Neutrophil (primary cell): ENCODE measurements at regions not wholly inside any gene's neighbourhood (a gene's known extent, or its start where the extent isn't known, plus 50 kb on each side); places are given as distances from the start of the nearest gene placed in this dataset.

Source experiments
- H3K27ac ChIP-seq: fragments of 200-600 bp; sonication (generic); 2 replicates; pipeline ENCODE4 v1.5.1; 2016; ENCODE audit warnings: mild to moderate bottlenecking, moderate library complexity
- H3K27me3 ChIP-seq: fragments of 200-600 bp; sonication (generic); 2 replicates; pipeline ENCODE4 v1.6.0; 2016; ENCODE audit warnings: mild to moderate bottlenecking
- H3K36me3 ChIP-seq: fragments of 200-600 bp; sonication (generic); 2 replicates; pipeline ENCODE4 v1.5.1; 2017
- H3K4me1 ChIP-seq, 2 experiments: fragments of 200-600 bp in 1 of 2; sonication (generic) in 1 of 2; 1 replicate in 1 of 2; 2 replicates in 1 of 2; pipeline versions ENCODE4 v1.5.1 to v1.6.1; 2013 to 2016; ENCODE audit warnings: low read depth in 1 of 2, low read length in 1 of 2, mild to moderate bottlenecking in 1 of 2, moderate library complexity in 1 of 2; ENCODE audit not compliant: control insufficient read depth in 1 of 2, insufficient read depth in 1 of 2
- H3K4me3 ChIP-seq, 2 experiments: fragments of 200-600 bp in 1 of 2; sonication (generic) in 1 of 2; 1 replicate in 1 of 2; 2 replicates in 1 of 2; pipeline ENCODE4 v1.5.1; 2013 to 2016; ENCODE audit warnings: low read depth in 1 of 2, low read length in 1 of 2, mild to moderate bottlenecking in 1 of 2, moderate library complexity in 1 of 2
- H3K9me3 ChIP-seq: fragments of 200-600 bp; sonication (generic); 2 replicates; pipeline ENCODE4 v1.5.1; 2016
- CTCF ChIP-seq: fragments of 200-600 bp; sonication (generic); IDR thresholded peaks from 2 replicates; pipeline ENCODE4 v1.5.1; 2016; ENCODE audit warnings: antibody characterized with exemption

- H3K4me1 ChIP-seq, result no peaks in the 10 kb centered on the region
- H3K36me3 ChIP-seq, result no peaks in the 10 kb centered on the region
- H3K27me3 ChIP-seq, result no peaks in the 10 kb centered on the region
- H3K27ac ChIP-seq, result no peak overlapping the region
- H3K9me3 ChIP-seq, result no peaks in the 10 kb centered on the region
- no peak overlapping the region for H3K4me3 ChIP-seq
- TF ChIP-seq CTCF, result no peak
These were observed 146.5 kb upstream of the IRX4 start for GRCh38 chr5:2029206-2029605.

GRCh38 chr5:2027790-2028189 is 145.1 kb upstream of the IRX4 start:
- Histone ChIP-seq H3K9me3 (no peaks in the 10 kb centered on the region), H3K4me3 (no peak overlapping the region), H3K36me3 (no peaks in the 10 kb centered on the region), H3K27me3 (no peaks in the 10 kb centered on the region), H3K4me1 (no peaks in the 10 kb centered on the region), H3K27ac (no peak overlapping the region)
- no peak for TF ChIP-seq CTCF

DNA sequence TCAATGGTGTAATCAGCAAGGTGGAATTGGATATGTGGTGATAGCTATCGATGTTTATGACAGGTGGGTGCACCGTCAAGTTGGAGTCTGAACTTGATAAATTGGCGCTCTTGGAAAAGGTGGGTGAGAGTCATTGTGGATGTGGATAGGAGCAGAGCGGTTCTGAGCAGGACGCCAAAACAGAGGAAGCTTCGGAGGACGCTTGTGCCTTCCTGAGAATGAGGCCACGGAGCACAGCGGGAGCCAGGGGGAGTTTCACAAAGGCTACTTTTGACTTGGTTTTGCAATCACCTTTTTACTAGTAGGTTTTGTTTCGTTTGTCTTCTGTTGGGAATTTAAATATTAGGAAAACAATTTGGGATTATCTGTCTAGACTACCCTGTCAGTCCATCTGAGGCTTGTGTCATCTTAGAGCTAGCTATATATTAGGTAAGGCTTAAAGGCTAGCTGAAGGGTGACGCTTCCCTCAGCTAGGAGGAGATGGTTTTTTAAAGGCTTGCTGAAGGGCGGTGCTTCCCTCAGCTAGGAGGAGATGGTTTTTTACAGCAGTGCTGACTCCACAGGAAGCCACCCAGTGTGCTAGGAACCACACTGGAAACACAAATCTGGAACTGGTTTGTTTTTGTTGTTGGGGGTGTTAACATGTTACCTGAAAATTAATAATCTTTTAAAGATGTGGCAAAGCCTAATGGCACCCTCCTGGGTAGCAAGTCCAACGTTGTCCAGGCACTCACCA is 142.4 kb upstream of the IRX4 start:
- no peaks in the 10 kb centered on the region for H3K36me3 ChIP-seq
- no peak overlapping the region for H3K27ac ChIP-seq
- no peaks in the 10 kb centered on the region for H3K27me3 ChIP-seq
- H3K4me1 ChIP-seq, result no peaks in the 10 kb centered on the region
- H3K4me3 ChIP-seq, result no peak overlapping the region
- TF ChIP-seq CTCF, result no peak
- no peaks in the 10 kb centered on the region for H3K9me3 ChIP-seq

- H3K4me3 ChIP-seq, result no peak overlapping the region
- TF ChIP-seq CTCF, result no peak
- no peaks in the 10 kb centered on the region for H3K27me3 ChIP-seq
- no peak overlapping the region for H3K27ac ChIP-seq
- no peaks in the 10 kb centered on the region for H3K4me1 ChIP-seq
- H3K9me3 ChIP-seq, result no peaks in the 10 kb centered on the region
- H3K36me3 ChIP-seq, result no peaks in the 10 kb centered on the region
These were observed 140.5 kb upstream of the IRX4 start for GRCh38 chr5:2023196-2023595.

DNA sequence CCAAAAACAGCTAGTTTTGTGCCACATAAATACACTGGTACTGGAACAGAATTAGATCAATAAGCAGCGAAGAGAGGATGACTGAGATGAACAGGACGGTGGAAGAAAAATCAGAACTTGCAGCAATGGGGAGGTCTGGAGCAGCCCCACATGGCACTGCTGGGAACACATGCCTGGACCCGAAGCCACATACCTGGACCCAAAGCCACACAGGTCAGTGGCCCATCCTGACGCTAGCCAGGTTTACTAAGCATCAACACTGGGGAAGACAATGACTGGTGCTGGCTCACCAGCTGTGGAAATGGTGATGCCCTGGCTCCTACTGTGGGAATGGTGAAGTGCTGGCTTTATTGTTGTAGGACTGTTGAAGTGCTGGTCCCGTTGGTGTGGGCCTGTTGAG is 139.7 kb upstream of the IRX4 start:
- Histone ChIP-seq H3K36me3 (no peaks in the 10 kb centered on the region), H3K27me3 (no peaks in the 10 kb centered on the region), H3K9me3 (no peaks in the 10 kb centered on the region), H3K4me3 (no peak overlapping the region), H3K27ac (no peak overlapping the region), H3K4me1 (no peaks in the 10 kb centered on the region)
- no peak for TF ChIP-seq CTCF
